Vagina (tissue), 2 donors: ENCODE measurements at regions not wholly inside any gene's neighbourhood (a gene's known extent, or its start where the extent isn't known, plus 50 kb on each side); places are given as distances from the start of the nearest gene placed in this dataset.

Source experiments
- DNase-seq, 2 donors: peaks; one replicate each; pipeline ENCODE4 v3.0.0-alpha.2; 2017; ENCODE audit errors: extremely low spot score in 2 of 2
- H3K27ac ChIP-seq: fragments of 200-600 bp; sonication (generic); one replicate; pipeline ENCODE4 v1.5.1; 2019
- H3K27me3 ChIP-seq: fragments of 200-600 bp; sonication (generic); one replicate; pipeline ENCODE4 v1.5.1; 2019
- H3K36me3 ChIP-seq, 2 donors: fragments of 200-600 bp; sonication (generic); one replicate each; pipeline ENCODE4 v1.5.1; 2017 to 2019
- H3K4me1 ChIP-seq: fragments of 200-600 bp; sonication (generic); one replicate; pipeline ENCODE4 v1.5.1; 2019
- H3K4me3 ChIP-seq, 2 donors: fragments of 200-600 bp; sonication (generic); 1 replicate in 1 of 2; 2 replicates in 1 of 2; pipeline ENCODE4 v1.5.1; 2016 to 2019
- H3K9me3 ChIP-seq: fragments of 200-600 bp; sonication (generic); one replicate; pipeline ENCODE4 v1.5.1; 2019
- CTCF ChIP-seq, 3 experiments: fragments of 450-650 bp in 2 of 3; fragments of 200-600 bp in 1 of 3; sonication (generic) in 1 of 3; IDR thresholded peaks; one replicate each; pipeline ENCODE4 v1.5.1; 2017 to 2019; ENCODE audit warnings: antibody characterized with exemption in 3 of 3, mild to moderate bottlenecking in 2 of 3, moderate library complexity in 2 of 3
- POLR2A ChIP-seq, 2 donors: fragments of 450-650 bp; IDR thresholded peaks; one replicate each; pipeline ENCODE4 v1.6.1; 2017; ENCODE audit warnings: antibody characterized with exemption in 2 of 2, mild to moderate bottlenecking in 2 of 2, moderate library complexity in 2 of 2
- POLR2AphosphoS5 ChIP-seq, 2 donors: sonication (generic); formaldehyde crosslinking; IDR thresholded peaks; one replicate each; pipeline ENCODE4 v1.9.0; 2017; ENCODE audit warnings: antibody characterized with exemption in 2 of 2, mild to moderate bottlenecking in 2 of 2, low read depth in 1 of 2; ENCODE audit not compliant: insufficient read depth in 1 of 2
- intact Hi-C: fragments of 100-400 bp; cut with DNase I; formaldehyde crosslinking; loops from one replicate; pipeline ENCODE4 v1.15.1; 2023

DNA sequence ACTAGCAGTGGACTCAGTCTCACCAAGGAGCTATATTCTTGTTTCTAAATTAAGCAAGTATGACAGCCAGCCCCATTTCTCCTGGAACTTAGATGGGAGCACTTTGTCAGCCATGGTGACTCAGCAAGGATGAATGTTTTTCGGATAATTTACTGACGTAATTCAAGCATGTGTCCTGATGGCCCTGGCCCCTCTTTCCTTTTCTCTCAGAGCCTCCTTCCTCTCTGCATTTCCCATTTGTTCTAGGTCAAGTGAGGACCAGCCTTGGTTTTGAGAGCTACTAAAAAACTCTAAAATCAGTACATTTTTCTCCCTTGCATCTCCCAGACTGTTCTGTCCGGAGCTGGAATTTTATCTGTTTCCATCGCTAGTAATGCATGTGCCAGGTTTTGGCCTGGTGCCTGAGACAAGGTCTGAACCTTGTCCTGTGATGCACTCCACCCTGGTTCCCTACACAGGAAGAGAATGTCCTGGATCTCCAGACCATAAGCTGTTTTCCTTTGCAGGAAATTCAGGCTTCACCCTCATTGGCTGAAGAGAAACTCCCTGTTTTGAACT lies 256.6 kb upstream of the ROPN1 start:
- no peak for DNase-seq

DNA sequence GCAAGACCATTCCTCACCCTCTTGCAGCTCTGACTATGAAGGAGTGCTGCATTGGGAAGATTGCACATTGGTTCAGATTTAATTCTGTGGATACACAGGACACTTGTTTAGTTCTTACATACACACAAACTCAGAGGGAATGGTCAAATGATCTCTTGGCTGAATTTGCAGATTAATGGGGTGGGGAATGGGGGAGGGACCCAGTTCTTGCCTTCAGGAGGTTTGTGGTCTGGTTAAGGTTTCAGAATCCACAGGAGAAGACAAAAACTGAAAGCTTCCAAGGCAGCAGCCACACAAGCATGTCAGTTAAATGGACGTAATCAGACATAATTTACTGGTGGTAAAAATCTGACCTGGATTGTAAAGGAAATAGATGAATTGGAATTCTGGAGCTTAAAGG lies 257.1 kb upstream of the ROPN1 start:
- TF ChIP-seq POLR2A (IDR thresholded peaks at IDR 0.05): no peak
- no peak for TF ChIP-seq POLR2AphosphoS5 (IDR thresholded peaks at IDR 0.05; ENCODE audit: insufficient read depth in 1 of 2, low read depth in 1 of 2)
- no peak for TF ChIP-seq CTCF (IDR thresholded peaks at IDR 0.05)
- Histone ChIP-seq H3K27ac (peak overlapping the region; percentile 78), H3K27me3 (no peaks in the 10 kb centered on the region), H3K4me3 (no peak overlapping the region), H3K9me3 (no peaks in the 10 kb centered on the region), H3K4me1 (peaks cover 26% of the 10 kb centered on the region), H3K36me3 (no peaks in the 10 kb centered on the region)
- no peak for DNase-seq
- intact Hi-C loops: loop anchor here (1.0 kb wide), 1 partner anchor 217 kb away; no protein-coding TSS in a partner anchor

More for the DNA sequence above, 256.6 kb upstream of the ROPN1 start:
- Histone ChIP-seq H3K9me3 (no peaks in the 10 kb centered on the region), H3K4me1 (peaks cover 26% of the 10 kb centered on the region), H3K36me3 (no peaks in the 10 kb centered on the region), H3K27me3 (no peaks in the 10 kb centered on the region), H3K4me3 (no peak overlapping the region), H3K27ac (peak overlapping the region; percentile 78)
- intact Hi-C loops: loop anchor here (1.0 kb wide), 1 partner anchor 216 kb away; no protein-coding TSS in a partner anchor
- no peak for TF ChIP-seq POLR2A (IDR thresholded peaks at IDR 0.05)
- TF ChIP-seq CTCF (IDR thresholded peaks at IDR 0.05): no peak
- TF ChIP-seq POLR2AphosphoS5 (IDR thresholded peaks at IDR 0.05; ENCODE audit: insufficient read depth in 1 of 2, low read depth in 1 of 2): peak; percentile 38 to 85

GRCh38 chr3:124250053-124250452 lies 258.1 kb upstream of the ROPN1 start:
- no peak for TF ChIP-seq CTCF (IDR thresholded peaks at IDR 0.05)
- Histone ChIP-seq H3K27me3 (no peaks in the 10 kb centered on the region), H3K9me3 (no peaks in the 10 kb centered on the region), H3K36me3 (no peaks in the 10 kb centered on the region), H3K4me3 (no peak overlapping the region), H3K27ac (peak overlapping the region; percentile 78), H3K4me1 (peaks cover 26% of the 10 kb centered on the region)
- intact Hi-C loops: no loop called here
- no peak for DNase-seq

DNA sequence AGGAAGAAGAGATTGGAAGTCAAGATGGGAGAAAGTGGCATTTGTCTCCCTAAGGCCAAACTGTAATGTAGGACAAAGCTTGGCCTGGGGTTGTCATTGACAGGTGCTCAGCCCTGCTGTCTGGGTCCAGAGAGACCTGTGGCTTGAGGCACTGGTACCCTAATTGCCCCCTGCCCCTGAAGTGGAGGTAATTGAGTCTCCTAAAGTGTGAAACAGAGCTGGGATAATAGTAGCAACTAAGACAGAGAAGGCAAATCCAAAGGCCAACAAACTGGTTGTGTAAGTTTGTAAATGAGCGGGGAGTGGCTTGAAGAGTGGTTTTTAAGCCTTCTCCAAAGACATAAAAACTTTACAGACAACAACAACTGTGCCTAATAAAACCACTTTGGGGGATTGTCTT lies 264.2 kb upstream of the ROPN1 start:
- Histone ChIP-seq H3K27ac (no peak overlapping the region), H3K4me1 (peaks cover 42% of the 10 kb centered on the region), H3K4me3 (no peak overlapping the region), H3K9me3 (no peaks in the 10 kb centered on the region), H3K36me3 (no peaks in the 10 kb centered on the region), H3K27me3 (no peaks in the 10 kb centered on the region)
- TF ChIP-seq CTCF (IDR thresholded peaks at IDR 0.05): no peak
- TF ChIP-seq POLR2A (IDR thresholded peaks at IDR 0.05): no peak
- no peak for TF ChIP-seq POLR2AphosphoS5 (IDR thresholded peaks at IDR 0.05; ENCODE audit: insufficient read depth in 1 of 2, low read depth in 1 of 2)
- intact Hi-C loops: no loop called here
- DNase-seq: no peak

GRCh38 chr3:124256599-124256998 lies 264.7 kb upstream of the ROPN1 start:
- TF ChIP-seq POLR2AphosphoS5 (IDR thresholded peaks at IDR 0.05; ENCODE audit: insufficient read depth in 1 of 2, low read depth in 1 of 2) (no peak), CTCF (IDR thresholded peaks at IDR 0.05) (no peak), POLR2A (IDR thresholded peaks at IDR 0.05) (no peak)
- intact Hi-C loops: no loop called here
- H3K9me3 ChIP-seq: no peaks in the 10 kb centered on the region
- DNase-seq: no peak
- no peaks in the 10 kb centered on the region for H3K27me3 ChIP-seq
- peaks cover 42% of the 10 kb centered on the region for H3K4me1 ChIP-seq
- no peak overlapping the region for H3K27ac ChIP-seq
- no peaks in the 10 kb centered on the region for H3K36me3 ChIP-seq
- no peak overlapping the region for H3K4me3 ChIP-seq
